ENCODE measurements at regions not wholly inside any gene's neighbourhood (a gene's known extent, or its start where the extent isn't known, plus 50 kb on each side); places are given as distances from the start of the nearest gene placed in this dataset.

- Histone ChIP-seq H3K4me3 (no peak overlapping the region), H3K27me3 (no peaks in the 10 kb centered on the region), H3K4me1 (no peaks in the 10 kb centered on the region), H3K9me3 (no peaks in the 10 kb centered on the region), H3K27ac (no peak overlapping the region), H3K36me3 (no peaks in the 10 kb centered on the region)
- ATAC-seq: no peak
- intact Hi-C loops (cut with DNase I): no loop called here
- TF ChIP-seq CTCF (IDR thresholded peaks at IDR 0.05): no peak
- no peak for DNase-seq
Observed at GRCh38 chr6:126546541-126547120, 206.7 kb downstream of the CENPW start.

GRCh38 chr6:126548300-126548699, 208.4 kb downstream of the CENPW start:
- TF ChIP-seq CTCF (IDR thresholded peaks at IDR 0.05): no peak
- intact Hi-C loops (cut with DNase I): no loop called here
- no peaks in the 10 kb centered on the region for H3K4me1 ChIP-seq
- H3K27me3 ChIP-seq: no peaks in the 10 kb centered on the region
- ATAC-seq: no peak
- H3K36me3 ChIP-seq: no peaks in the 10 kb centered on the region
- DNase-seq: no peak
- no peak overlapping the region for H3K4me3 ChIP-seq
- no peaks in the 10 kb centered on the region for H3K9me3 ChIP-seq
- no peak overlapping the region for H3K27ac ChIP-seq

- ATAC-seq: no peak
- no peak for TF ChIP-seq CTCF (IDR thresholded peaks at IDR 0.05)
- intact Hi-C loops (cut with DNase I): no loop called here
- Histone ChIP-seq H3K9me3 (no peaks in the 10 kb centered on the region), H3K4me3 (no peak overlapping the region), H3K36me3 (no peaks in the 10 kb centered on the region), H3K4me1 (no peaks in the 10 kb centered on the region), H3K27ac (no peak overlapping the region), H3K27me3 (no peaks in the 10 kb centered on the region)
- DNase-seq: peak in 1 of 4 donors; percentile 13
Observed at GRCh38 chr6:126550323-126550722, 210.4 kb downstream of the CENPW start.

GRCh38 chr6:126551832-126552231, 211.9 kb downstream of the CENPW start:
- H3K4me1 ChIP-seq: no peaks in the 10 kb centered on the region
- H3K4me3 ChIP-seq: no peak overlapping the region
- no peaks in the 10 kb centered on the region for H3K36me3 ChIP-seq
- intact Hi-C loops (cut with DNase I): no loop called here
- peaks cover 0 to 4% of the 10 kb centered on the region in 2 donors for H3K9me3 ChIP-seq
- no peak for ATAC-seq
- DNase-seq: no peak
- no peak overlapping the region for H3K27ac ChIP-seq
- no peak for TF ChIP-seq CTCF (IDR thresholded peaks at IDR 0.05)
- no peaks in the 10 kb centered on the region for H3K27me3 ChIP-seq

GRCh38 chr6:126553854-126554253, 213.9 kb downstream of the CENPW start:
- no peak overlapping the region for H3K27ac ChIP-seq
- H3K4me3 ChIP-seq: no peak overlapping the region
- TF ChIP-seq CTCF (IDR thresholded peaks at IDR 0.05): no peak
- peaks cover 0 to 15% of the 10 kb centered on the region in 2 donors for H3K9me3 ChIP-seq
- no peaks in the 10 kb centered on the region for H3K36me3 ChIP-seq
- ATAC-seq (no peak), DNase-seq (no peak)
- H3K4me1 ChIP-seq: no peaks in the 10 kb centered on the region
- no peaks in the 10 kb centered on the region for H3K27me3 ChIP-seq
- intact Hi-C loops (cut with DNase I): no loop called here
